ENCODE measurements at regions not wholly inside any gene's neighbourhood (a gene's known extent, or its start where the extent isn't known, plus 50 kb on each side); places are given as distances from the start of the nearest gene placed in this dataset.
"Not testable (repeated sequence)": the region's sequence is repeated elsewhere in the genome, so short reads cannot be mapped to it uniquely, and the experiment has no call there.

GRCh38 chr6:11326116-11326515, 93.6 kb upstream of the NEDD9 start:
- DNase-seq (ENCODE audit: low read depth): no peak

- no peak for DNase-seq (ENCODE audit: low read depth)
These were observed 92.1 kb upstream of the NEDD9 start for GRCh38 chr6:11324453-11325015.

GRCh38 chr6:11323666-11324452, 91.4 kb upstream of the NEDD9 start:
- no peak for DNase-seq (ENCODE audit: low read depth)

GRCh38 chr6:11322252-11322885, 89.9 kb upstream of the NEDD9 start:
- DNase-seq (ENCODE audit: low read depth): no peak

- DNase-seq (ENCODE audit: low read depth): no peak
These were observed 88.6 kb upstream of the NEDD9 start for GRCh38 chr6:11320914-11321597.

GRCh38 chr6:11318835-11319813, 86.7 kb upstream of the NEDD9 start:
- DNase-seq (ENCODE audit: low read depth): no peak

- DNase-seq (ENCODE audit: low read depth): peak; percentile 26
These were observed 85.7 kb upstream of the NEDD9 start for GRCh38 chr6:11317885-11318771.

- DNase-seq (ENCODE audit: low read depth): no peak
These were observed 83.4 kb upstream of the NEDD9 start for GRCh38 chr6:11315743-11316437.

GRCh38 chr6:11313207-11313606, 80.7 kb upstream of the NEDD9 start:
- no peak for DNase-seq (ENCODE audit: low read depth)

- DNase-seq (ENCODE audit: low read depth): no peak
These were observed 79.5 kb upstream of the NEDD9 start for GRCh38 chr6:11311970-11312369.

GRCh38 chr6:11309947-11310665, 77.6 kb upstream of the NEDD9 start:
- no peak for DNase-seq (ENCODE audit: low read depth)

- DNase-seq (ENCODE audit: low read depth): no peak
These were observed 74.8 kb upstream of the NEDD9 start for GRCh38 chr6:11307226-11307625.

- DNase-seq (ENCODE audit: low read depth): no peak
These were observed 72.5 kb upstream of the NEDD9 start for GRCh38 chr6:11304946-11305345.

- DNase-seq (ENCODE audit: low read depth): not testable (repeated sequence)
These were observed 67.5 kb upstream of the NEDD9 start for GRCh38 chr6:11299876-11300428.

GRCh38 chr6:11299421-11299784, 66.9 kb upstream of the NEDD9 start:
- not testable (repeated sequence) for DNase-seq (ENCODE audit: low read depth)

GRCh38 chr6:11298651-11299420, 66.4 kb upstream of the NEDD9 start:
- DNase-seq (ENCODE audit: low read depth): no peak

- DNase-seq (ENCODE audit: low read depth): no peak
These were observed 64.9 kb upstream of the NEDD9 start for GRCh38 chr6:11297376-11297729.
